Body of pancreas (tissue), 4 donors: ENCODE measurements at regions not wholly inside any gene's neighbourhood (a gene's known extent, or its start where the extent isn't known, plus 50 kb on each side); places are given as distances from the start of the nearest gene placed in this dataset.

ENCODE experiments used
- POLR2A ChIP-seq, 3 donors: fragments of 450-650 bp; IDR thresholded peaks; one replicate each; pipeline ENCODE4 v1.6.1; 2016; ENCODE audit warnings: antibody characterized with exemption in 3 of 3, mild to moderate bottlenecking in 2 of 3
- TF ChIP-seq, protein P1 (sequence below), 7 experiments: fragments of 450-650 bp in 4 of 7; fragments of 200-600 bp in 3 of 7; sonication (generic) in 3 of 7; IDR thresholded peaks; one replicate each; pipeline ENCODE4 v1.5.1; 2016 to 2019; ENCODE audit warnings: antibody characterized with exemption in 7 of 7

DNA sequence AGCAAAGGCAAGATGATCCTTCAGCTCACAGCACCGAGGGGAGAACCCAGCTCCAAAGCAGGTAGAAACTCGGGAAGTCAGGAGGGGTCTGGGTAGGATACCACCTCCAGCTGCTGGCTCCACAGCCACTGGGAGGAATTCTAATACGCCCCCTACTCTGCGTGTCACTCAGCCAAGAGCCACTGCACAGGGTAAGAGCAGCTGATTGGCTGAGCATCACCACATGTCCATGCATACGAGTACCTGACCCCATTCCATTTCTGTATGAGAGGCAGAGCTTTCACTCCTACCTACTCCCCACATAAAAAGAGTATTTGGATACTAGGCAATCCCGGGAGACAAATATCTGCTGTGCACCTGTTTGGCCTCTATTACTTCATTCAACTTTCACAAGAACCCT, 121.4 kb downstream of the RRAGC start:
- TF ChIP-seq POLR2A (IDR thresholded peaks at IDR 0.05) = no peak
- TF ChIP-seq, protein P1, sequence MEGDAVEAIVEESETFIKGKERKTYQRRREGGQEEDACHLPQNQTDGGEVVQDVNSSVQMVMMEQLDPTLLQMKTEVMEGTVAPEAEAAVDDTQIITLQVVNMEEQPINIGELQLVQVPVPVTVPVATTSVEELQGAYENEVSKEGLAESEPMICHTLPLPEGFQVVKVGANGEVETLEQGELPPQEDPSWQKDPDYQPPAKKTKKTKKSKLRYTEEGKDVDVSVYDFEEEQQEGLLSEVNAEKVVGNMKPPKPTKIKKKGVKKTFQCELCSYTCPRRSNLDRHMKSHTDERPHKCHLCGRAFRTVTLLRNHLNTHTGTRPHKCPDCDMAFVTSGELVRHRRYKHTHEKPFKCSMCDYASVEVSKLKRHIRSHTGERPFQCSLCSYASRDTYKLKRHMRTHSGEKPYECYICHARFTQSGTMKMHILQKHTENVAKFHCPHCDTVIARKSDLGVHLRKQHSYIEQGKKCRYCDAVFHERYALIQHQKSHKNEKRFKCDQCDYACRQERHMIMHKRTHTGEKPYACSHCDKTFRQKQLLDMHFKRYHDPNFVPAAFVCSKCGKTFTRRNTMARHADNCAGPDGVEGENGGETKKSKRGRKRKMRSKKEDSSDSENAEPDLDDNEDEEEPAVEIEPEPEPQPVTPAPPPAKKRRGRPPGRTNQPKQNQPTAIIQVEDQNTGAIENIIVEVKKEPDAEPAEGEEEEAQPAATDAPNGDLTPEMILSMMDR (IDR thresholded peaks at IDR 0.05) = no peak
